HG02763 (cell line): ENCODE measurements at regions not wholly inside any gene's neighbourhood (a gene's known extent, or its start where the extent isn't known, plus 50 kb on each side); places are given as distances from the start of the nearest gene placed in this dataset.
"Not testable (repeated sequence)": the region's sequence is repeated elsewhere in the genome, so short reads cannot be mapped to it uniquely, and the experiment has no call there.

Source experiments
- ATAC-seq: cut with Tn5 transposase; IDR thresholded peaks from one replicate; pipeline ENCODE4 v1.9.1; 2021; ENCODE audit warnings: mild to moderate bottlenecking, moderate library complexity; ENCODE audit not compliant: unreplicated experiment

GRCh38 chr1:73516451-73516850, 681.5 kb downstream of the LRRIQ3 start:
- ATAC-seq, result no peak

GRCh38 chr1:73511038-73511437, 686.9 kb downstream of the LRRIQ3 start:
- ATAC-seq, result no peak

GRCh38 chr1:73500154-73500553, 697.8 kb downstream of the LRRIQ3 start:
- no peak for ATAC-seq

GRCh38 chr1:73499671-73500070, 698.3 kb downstream of the LRRIQ3 start:
- ATAC-seq, result no peak

DNA sequence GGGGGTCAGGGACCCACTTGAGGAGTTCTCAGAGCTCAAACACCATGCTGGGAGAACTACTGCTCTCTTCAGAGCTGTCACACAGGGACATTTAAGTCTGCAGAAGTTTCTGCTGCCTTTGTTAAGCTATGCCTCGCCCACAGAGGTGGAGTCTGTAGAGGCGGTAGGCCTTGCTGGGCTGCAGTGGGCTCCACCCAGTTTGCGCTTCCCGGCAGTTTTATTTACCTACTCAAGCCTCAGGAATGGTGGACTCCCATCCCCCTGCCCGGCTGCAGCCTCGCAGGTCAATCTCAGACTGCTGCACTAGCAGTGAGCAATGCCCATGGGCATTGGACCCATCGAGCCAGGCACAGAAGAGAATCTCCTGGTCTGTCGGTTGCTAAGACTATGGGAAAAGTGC, 706.4 kb downstream of the LRRIQ3 start:
- ATAC-seq, result no peak

DNA sequence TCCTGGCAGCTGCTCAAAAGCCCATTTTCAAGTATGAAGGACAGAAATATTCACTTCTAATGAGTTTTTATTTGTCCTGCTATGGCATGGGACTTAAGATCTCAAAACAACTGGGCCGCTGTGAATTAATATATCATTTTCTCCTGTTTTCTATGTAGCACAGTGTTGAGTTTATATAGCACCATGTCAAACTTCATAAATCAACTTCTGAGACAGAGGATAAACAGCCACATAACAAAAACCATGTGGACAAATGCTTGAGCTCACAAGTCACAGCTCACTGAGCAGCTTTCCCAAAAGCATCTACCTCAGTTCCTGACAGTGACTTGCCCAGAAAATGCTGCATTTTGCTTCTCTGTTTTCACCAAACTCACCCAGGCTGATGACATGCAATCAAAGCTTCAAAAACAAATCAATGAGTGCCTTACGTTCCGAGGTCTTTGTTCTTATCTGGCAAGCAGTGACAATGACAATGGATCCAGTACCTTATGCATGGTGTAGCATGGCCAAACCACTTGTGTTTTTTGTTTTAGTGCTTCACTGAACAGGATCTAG, 722.6 kb downstream of the LRRIQ3 start:
- no peak for ATAC-seq

- ATAC-seq, result no peak
Observed at GRCh38 chr1:73472810-73473209, 725.2 kb downstream of the LRRIQ3 start.

- no peak for ATAC-seq
Observed at GRCh38 chr1:73467731-73468130, 730.2 kb downstream of the LRRIQ3 start.

- ATAC-seq, result no peak
Observed at GRCh38 chr1:73463873-73464272, 734.1 kb downstream of the LRRIQ3 start.

- ATAC-seq, result no peak
Observed at GRCh38 chr1:73452522-73452921, 745.5 kb downstream of the LRRIQ3 start.

DNA sequence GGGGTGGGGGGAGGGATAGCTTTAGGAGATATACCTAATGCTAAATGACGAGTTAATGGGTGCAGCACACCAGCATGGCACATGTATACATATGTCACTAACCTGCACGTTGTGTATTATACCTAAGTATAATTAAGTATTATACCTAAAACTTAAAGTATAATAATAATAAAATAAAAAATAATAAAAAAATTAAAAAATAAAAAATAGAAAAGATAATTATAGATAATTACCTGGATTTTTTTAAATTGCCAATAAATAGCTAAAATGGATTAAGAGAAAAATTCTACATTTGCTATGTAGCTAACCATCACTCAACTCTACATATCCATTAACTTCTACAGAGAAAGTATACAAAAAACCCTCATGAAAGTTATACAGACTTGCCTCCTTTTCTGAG, 747.3 kb downstream of the LRRIQ3 start:
- not testable (repeated sequence) for ATAC-seq

DNA sequence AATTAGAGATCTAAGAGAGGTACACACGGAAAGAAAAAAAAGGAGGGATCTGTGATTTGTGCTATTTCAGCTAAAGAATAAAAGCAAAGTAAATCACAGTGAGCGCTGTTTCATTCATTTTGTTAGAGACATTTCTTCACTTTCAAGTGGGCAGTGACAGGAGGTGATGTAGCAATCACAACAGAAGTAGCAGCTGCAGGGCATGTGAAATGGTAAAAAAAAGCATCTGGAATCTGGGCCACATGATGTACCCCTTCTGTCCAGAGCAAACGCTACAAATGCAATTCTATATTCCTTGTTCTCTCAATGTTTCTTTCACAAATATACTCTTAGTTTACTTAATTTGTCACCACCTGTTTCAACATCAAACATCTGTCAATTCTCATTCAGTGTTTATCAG, 786.5 kb downstream of the LRRIQ3 start:
- ATAC-seq, result no peak

DNA sequence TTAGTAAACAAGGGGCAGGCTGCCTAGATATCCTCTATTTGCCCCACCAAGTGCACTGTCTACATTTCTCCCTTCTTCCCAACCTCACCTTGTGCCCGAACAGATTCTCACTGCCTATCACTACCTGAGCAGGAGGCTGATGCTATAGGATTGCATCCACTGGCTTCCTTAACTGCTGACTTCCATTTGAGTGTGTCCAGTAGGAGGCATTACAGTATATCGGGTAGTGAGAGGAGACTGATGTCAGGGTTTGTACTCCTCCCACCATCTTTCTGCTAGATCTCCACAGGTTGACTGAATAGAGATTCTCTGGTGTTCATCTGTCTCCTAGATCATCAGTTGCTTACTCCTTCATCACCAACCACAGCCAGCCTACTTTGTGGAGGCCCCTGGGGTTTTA, 796.3 kb downstream of the LRRIQ3 start:
- ATAC-seq, result no peak

DNA sequence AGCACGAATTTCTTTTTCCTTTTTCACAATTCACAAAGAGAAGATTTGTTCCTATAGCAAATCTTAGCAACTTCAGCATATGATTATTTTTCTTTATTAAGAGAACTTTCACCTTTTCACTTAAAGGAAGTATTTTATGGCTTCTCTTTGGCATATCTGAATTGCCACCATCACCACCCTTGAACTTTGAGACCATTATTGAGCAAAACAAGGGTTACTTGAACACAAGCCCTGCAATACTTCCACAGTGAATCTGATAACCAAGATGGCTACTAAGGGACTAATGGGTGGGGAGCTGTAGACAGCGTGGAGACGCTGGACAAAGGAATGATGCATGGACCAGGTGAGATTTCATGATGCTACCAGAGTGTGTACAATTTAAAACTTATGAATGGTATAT, 815.0 kb downstream of the LRRIQ3 start:
- ATAC-seq, result no peak

GRCh38 chr1:73366734-73367413, 831.1 kb downstream of the LRRIQ3 start:
- ATAC-seq, result no peak

DNA sequence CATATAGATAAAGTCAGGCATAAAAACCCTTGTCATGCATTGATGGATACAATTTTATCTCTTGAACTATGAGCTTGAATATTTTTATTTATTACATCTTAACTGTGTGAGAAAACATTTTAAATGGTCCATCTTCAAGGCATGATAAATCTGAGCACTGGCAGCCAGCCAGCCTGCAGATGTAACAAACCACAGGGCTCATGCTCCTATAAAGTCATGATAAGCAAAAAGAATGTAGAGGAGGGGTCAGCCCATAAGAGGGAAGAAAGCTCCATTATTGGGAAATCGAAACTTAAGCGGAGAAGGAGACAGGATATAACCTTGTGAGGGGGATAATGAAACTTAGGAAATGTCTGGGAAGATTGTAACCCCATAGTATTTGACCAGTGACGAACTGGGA, 839.0 kb downstream of the LRRIQ3 start:
- no peak for ATAC-seq

GRCh38 chr1:73356485-73356884, 841.5 kb downstream of the LRRIQ3 start:
- ATAC-seq, result no peak

DNA sequence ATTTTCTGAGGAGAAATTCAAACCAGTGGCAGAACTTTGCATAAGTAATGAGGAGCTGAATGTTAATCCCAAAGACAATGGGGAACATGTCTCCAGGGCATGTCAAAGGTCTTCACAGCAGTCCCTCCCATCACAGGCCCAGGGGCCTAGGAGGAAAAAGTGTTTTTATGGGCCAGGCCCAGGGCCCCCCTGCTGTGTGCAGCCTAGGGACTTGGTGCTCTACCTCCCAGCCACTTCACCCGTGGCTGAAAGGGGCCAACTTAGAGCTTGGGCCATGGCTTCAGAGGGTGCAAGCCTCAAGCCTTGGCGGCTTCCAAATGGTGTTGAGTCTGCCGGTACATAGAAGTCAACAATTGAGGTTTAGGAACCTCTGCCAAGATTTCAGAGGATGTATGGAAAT, 854.0 kb downstream of the LRRIQ3 start:
- ATAC-seq, result no peak

GRCh38 chr1:73333847-73334503, 864.0 kb downstream of the LRRIQ3 start:
- no peak for ATAC-seq

DNA sequence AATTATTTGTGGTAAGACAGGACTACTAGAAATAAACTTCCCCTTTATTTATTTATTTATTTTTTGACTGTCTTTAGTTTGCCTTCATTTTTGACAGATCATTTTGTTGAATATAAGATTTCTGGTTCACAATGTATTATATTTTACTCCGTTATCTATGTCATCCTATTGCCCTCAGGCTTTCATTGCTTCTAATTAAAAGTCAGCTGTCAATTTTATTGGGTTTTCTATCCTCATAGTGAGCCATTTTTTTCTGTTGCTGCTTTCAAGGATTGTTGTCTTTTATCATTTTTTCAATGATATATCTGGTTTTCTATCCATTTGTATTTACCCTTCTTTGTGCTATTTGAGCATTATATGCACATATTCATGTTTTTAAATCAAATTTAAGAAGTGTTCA, 866.2 kb downstream of the LRRIQ3 start:
- ATAC-seq, result no peak

DNA sequence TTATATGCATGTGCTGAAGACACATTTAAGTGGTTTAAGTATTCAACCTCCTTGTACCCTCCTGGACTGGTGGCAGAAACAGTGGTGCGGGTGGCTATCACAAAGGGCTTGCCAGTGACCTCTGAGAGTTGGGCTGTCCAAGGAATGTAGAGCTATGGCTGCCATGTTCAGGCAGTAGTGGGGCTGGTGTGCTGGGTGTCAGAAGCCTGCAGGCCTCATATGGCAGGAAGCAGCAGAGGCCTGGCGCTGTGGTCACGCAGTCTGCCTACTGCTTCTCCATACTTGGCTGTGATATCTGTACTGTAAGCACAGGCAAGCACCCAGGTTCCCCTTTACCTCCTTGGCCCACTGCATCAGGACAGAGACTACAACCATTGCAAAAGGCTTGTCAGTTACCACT, 870.0 kb downstream of the LRRIQ3 start:
- ATAC-seq, result no peak

- ATAC-seq, result no peak
Observed at GRCh38 chr1:73327180-73327793, 870.7 kb downstream of the LRRIQ3 start.
